PFSK-1 (cell line): ENCODE measurements at regions not wholly inside any gene's neighbourhood (a gene's known extent, or its start where the extent isn't known, plus 50 kb on each side); places are given as distances from the start of the nearest gene placed in this dataset.

Source experiments
- POLR2AphosphoS5 ChIP-seq: IDR thresholded peaks from 2 replicates; pipeline ENCODE4 v1.6.1; 2012; ENCODE audit warnings: low read depth, mild to moderate bottlenecking, control low read depth, low read length, moderate library complexity
- SIN3A ChIP-seq: IDR thresholded peaks from 2 replicates; pipeline ENCODE4 v1.6.1; 2012; ENCODE audit warnings: mild to moderate bottlenecking, low read length, moderate library complexity, borderline replicate concordance; ENCODE audit not compliant: insufficient read depth
- TAF1 ChIP-seq: IDR thresholded peaks from 2 replicates; pipeline ENCODE4 v1.6.1; 2012; ENCODE audit warnings: low read length, control low read depth, borderline replicate concordance; ENCODE audit not compliant: insufficient read depth
- TF ChIP-seq, protein P1 (sequence below), 2 experiments: IDR thresholded peaks; 2 replicates each; pipeline versions ENCODE4 v1.6.1 to v1.8.0; 2011 to 2012; ENCODE audit warnings: low read depth in 2 of 2, low read length in 2 of 2, control low read depth in 1 of 2, inconsistent platforms in 1 of 2, mild to moderate bottlenecking in 1 of 2, moderate library complexity in 1 of 2; ENCODE audit not compliant: insufficient read depth in 1 of 2

DNA sequence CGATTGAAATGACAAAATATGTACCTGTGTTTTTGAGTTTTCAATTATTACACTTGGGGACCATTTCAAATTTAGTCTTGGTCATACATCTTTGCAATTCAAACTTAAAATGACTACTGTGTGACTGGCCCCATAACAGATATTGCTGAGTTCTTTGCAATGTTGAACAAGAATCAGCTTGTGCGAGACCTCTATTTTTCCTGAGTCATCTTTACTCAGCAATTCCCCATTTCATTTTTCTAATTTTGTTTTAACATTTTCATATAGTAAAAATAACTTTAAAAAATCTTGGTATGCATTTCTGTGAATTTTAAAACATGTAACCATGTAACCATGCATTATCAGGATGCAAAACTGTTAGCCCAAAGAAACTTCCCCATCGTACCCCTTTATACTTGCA lies 678.1 kb downstream of the ANKRD7 start:
- TF ChIP-seq POLR2AphosphoS5 = no peak
- TF ChIP-seq TAF1 = no peak
- TF ChIP-seq SIN3A = no peak
- TF ChIP-seq, protein P1, sequence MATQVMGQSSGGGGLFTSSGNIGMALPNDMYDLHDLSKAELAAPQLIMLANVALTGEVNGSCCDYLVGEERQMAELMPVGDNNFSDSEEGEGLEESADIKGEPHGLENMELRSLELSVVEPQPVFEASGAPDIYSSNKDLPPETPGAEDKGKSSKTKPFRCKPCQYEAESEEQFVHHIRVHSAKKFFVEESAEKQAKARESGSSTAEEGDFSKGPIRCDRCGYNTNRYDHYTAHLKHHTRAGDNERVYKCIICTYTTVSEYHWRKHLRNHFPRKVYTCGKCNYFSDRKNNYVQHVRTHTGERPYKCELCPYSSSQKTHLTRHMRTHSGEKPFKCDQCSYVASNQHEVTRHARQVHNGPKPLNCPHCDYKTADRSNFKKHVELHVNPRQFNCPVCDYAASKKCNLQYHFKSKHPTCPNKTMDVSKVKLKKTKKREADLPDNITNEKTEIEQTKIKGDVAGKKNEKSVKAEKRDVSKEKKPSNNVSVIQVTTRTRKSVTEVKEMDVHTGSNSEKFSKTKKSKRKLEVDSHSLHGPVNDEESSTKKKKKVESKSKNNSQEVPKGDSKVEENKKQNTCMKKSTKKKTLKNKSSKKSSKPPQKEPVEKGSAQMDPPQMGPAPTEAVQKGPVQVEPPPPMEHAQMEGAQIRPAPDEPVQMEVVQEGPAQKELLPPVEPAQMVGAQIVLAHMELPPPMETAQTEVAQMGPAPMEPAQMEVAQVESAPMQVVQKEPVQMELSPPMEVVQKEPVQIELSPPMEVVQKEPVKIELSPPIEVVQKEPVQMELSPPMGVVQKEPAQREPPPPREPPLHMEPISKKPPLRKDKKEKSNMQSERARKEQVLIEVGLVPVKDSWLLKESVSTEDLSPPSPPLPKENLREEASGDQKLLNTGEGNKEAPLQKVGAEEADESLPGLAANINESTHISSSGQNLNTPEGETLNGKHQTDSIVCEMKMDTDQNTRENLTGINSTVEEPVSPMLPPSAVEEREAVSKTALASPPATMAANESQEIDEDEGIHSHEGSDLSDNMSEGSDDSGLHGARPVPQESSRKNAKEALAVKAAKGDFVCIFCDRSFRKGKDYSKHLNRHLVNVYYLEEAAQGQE (IDR thresholded peaks at IDR 0.05; ENCODE audit: insufficient read depth in 1 of 2, low read depth in 2 of 2, low read length in 2 of 2) = no peak
